ENCODE measurements at regions not wholly inside any gene's neighbourhood (a gene's known extent, or its start where the extent isn't known, plus 50 kb on each side); places are given as distances from the start of the nearest gene placed in this dataset.

DNA sequence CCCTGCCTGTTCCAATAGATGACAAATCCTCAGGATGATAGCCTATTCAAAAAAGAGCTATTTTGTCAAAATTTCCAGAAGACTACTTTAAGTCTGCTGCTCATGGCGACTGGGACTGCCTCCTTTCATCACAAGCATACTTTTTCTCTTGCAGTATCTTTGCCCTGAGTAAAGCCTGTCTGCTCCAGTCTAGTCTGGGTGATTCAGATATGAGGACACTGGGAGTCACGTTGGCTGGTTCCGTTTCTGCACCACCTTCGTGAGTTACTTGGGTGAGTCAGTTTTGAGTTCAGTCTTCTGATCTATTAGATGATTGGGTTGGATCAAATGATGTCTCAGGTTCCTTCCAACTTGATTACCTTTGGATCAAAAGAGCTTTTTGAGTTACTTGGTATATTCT, 301.3 kb upstream of the STXBP6 start:
- TF ChIP-seq, protein P1, sequence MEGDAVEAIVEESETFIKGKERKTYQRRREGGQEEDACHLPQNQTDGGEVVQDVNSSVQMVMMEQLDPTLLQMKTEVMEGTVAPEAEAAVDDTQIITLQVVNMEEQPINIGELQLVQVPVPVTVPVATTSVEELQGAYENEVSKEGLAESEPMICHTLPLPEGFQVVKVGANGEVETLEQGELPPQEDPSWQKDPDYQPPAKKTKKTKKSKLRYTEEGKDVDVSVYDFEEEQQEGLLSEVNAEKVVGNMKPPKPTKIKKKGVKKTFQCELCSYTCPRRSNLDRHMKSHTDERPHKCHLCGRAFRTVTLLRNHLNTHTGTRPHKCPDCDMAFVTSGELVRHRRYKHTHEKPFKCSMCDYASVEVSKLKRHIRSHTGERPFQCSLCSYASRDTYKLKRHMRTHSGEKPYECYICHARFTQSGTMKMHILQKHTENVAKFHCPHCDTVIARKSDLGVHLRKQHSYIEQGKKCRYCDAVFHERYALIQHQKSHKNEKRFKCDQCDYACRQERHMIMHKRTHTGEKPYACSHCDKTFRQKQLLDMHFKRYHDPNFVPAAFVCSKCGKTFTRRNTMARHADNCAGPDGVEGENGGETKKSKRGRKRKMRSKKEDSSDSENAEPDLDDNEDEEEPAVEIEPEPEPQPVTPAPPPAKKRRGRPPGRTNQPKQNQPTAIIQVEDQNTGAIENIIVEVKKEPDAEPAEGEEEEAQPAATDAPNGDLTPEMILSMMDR (IDR thresholded peaks at IDR 0.05; ENCODE audit: poor library complexity, severe bottlenecking), result no peak
- TF ChIP-seq RAD21 (conservative IDR thresholded peaks at IDR 0.05), result no peak
